ENCODE measurements at regions not wholly inside any gene's neighbourhood (a gene's known extent, or its start where the extent isn't known, plus 50 kb on each side); places are given as distances from the start of the nearest gene placed in this dataset.

- no peak for DNase-seq (ENCODE audit: low spot score)
Measured at GRCh38 chr12:114740448-114740847, 56.5 kb upstream of the TBX3 start.

- DNase-seq (ENCODE audit: low spot score), result no peak
Measured at GRCh38 chr12:114738460-114739184, 54.6 kb upstream of the TBX3 start.

GRCh38 chr12:114735680-114736374, 51.9 kb upstream of the TBX3 start:
- DNase-seq (ENCODE audit: low spot score), result no peak

GRCh38 chr12:114735011-114735410, 51.0 kb upstream of the TBX3 start:
- DNase-seq (ENCODE audit: low spot score), result no peak

GRCh38 chr12:114733919-114734318, 49.9 kb upstream of the TBX3 start:
- no peak for DNase-seq (ENCODE audit: low spot score)
